BE2C (cell line): ENCODE measurements at regions not wholly inside any gene's neighbourhood (a gene's known extent, or its start where the extent isn't known, plus 50 kb on each side); places are given as distances from the start of the nearest gene placed in this dataset.
A peak's percentile ranks its signal among the peaks of the same experiment; 100 is the strongest.
"Not testable (repeated sequence)": the region's sequence is repeated elsewhere in the genome, so short reads cannot be mapped to it uniquely, and the experiment has no call there.

Experiments used
- DNase-seq: peaks from one replicate; pipeline ENCODE4 v3.0.0-alpha.2; 2020
- H3K27me3 ChIP-seq: fragments of 250-450 bp; sonication (Bioruptor Pico); 2 replicates; pipeline ENCODE4 v1.5.1; 2020; ENCODE audit warnings: mild to moderate bottlenecking
- H3K36me3 ChIP-seq: fragments of 250-450 bp; sonication (Bioruptor Pico); 2 replicates; pipeline ENCODE4 v1.5.1; 2020; ENCODE audit warnings: mild to moderate bottlenecking
- H3K4me1 ChIP-seq: fragments of 250-450 bp; sonication (Bioruptor Pico); 2 replicates; pipeline ENCODE4 v1.5.1; 2020
- H3K4me3 ChIP-seq: 2 replicates; pipeline ENCODE4 v1.5.1; 2011; ENCODE audit warnings: low read depth, low read length
- H3K9me3 ChIP-seq: fragments of 250-450 bp; sonication (Bioruptor Pico); 2 replicates; pipeline ENCODE4 v1.5.1; 2020
- CTCF ChIP-seq: IDR thresholded peaks from 2 replicates; pipeline ENCODE4 v1.5.1; 2012; ENCODE audit warnings: mild to moderate bottlenecking, low read depth, low read length

- peaks cover 31% of the 10 kb centered on the region for H3K4me1 ChIP-seq
- no peak for DNase-seq
- H3K27me3 ChIP-seq, result no peaks in the 10 kb centered on the region
- H3K9me3 ChIP-seq, result no peaks in the 10 kb centered on the region
- no peaks in the 10 kb centered on the region for H3K36me3 ChIP-seq
- H3K4me3 ChIP-seq, result no peak overlapping the region
- no peak for TF ChIP-seq CTCF
Observed at GRCh38 chr11:115644856-115645255, 140.6 kb upstream of the CADM1 start.

- no peak for TF ChIP-seq CTCF
- Histone ChIP-seq H3K27me3 (no peaks in the 10 kb centered on the region), H3K4me1 (peaks cover 26% of the 10 kb centered on the region), H3K9me3 (no peaks in the 10 kb centered on the region), H3K4me3 (no peak overlapping the region), H3K36me3 (no peaks in the 10 kb centered on the region)
- no peak for DNase-seq
Observed at GRCh38 chr11:115643549-115644270, 139.5 kb upstream of the CADM1 start.

GRCh38 chr11:115642660-115643059 is 138.4 kb upstream of the CADM1 start:
- Histone ChIP-seq H3K9me3 (no peaks in the 10 kb centered on the region), H3K36me3 (no peaks in the 10 kb centered on the region), H3K27me3 (no peaks in the 10 kb centered on the region), H3K4me1 (peaks cover 34% of the 10 kb centered on the region), H3K4me3 (no peak overlapping the region)
- no peak for TF ChIP-seq CTCF
- no peak for DNase-seq

GRCh38 chr11:115637599-115638241 is 133.5 kb upstream of the CADM1 start:
- Histone ChIP-seq H3K27me3 (no peaks in the 10 kb centered on the region), H3K36me3 (no peaks in the 10 kb centered on the region), H3K4me1 (peaks cover 22% of the 10 kb centered on the region), H3K9me3 (no peaks in the 10 kb centered on the region), H3K4me3 (no peak overlapping the region)
- DNase-seq, result no peak
- TF ChIP-seq CTCF, result no peak

GRCh38 chr11:115636753-115637527 is 132.7 kb upstream of the CADM1 start:
- Histone ChIP-seq H3K27me3 (no peaks in the 10 kb centered on the region), H3K4me1 (peaks cover 22% of the 10 kb centered on the region), H3K9me3 (no peaks in the 10 kb centered on the region), H3K4me3 (no peak overlapping the region), H3K36me3 (no peaks in the 10 kb centered on the region)
- DNase-seq, result peak; percentile 61
- no peak for TF ChIP-seq CTCF

- peaks cover 28% of the 10 kb centered on the region for H3K4me1 ChIP-seq
- not testable (repeated sequence) for DNase-seq, H3K27me3 ChIP-seq, H3K9me3 ChIP-seq, H3K36me3 ChIP-seq, H3K4me3 ChIP-seq
Observed at GRCh38 chr11:115633977-115634376, 129.8 kb upstream of the CADM1 start.
